ENCODE measurements at regions not wholly inside any gene's neighbourhood (a gene's known extent, or its start where the extent isn't known, plus 50 kb on each side); places are given as distances from the start of the nearest gene placed in this dataset.
"Not testable (repeated sequence)": the region's sequence is repeated elsewhere in the genome, so short reads cannot be mapped to it uniquely, and the experiment has no call there.

GRCh38 chr10:3936422-3937040 is 151.5 kb upstream of the KLF6 start:
- no peak for DNase-seq

GRCh38 chr10:3935933-3936359 is 150.9 kb upstream of the KLF6 start:
- no peak for DNase-seq

GRCh38 chr10:3935141-3935540 is 150.1 kb upstream of the KLF6 start:
- no peak for DNase-seq

- DNase-seq = no peak
These were observed 148.7 kb upstream of the KLF6 start for GRCh38 chr10:3933733-3934132.

- no peak for DNase-seq
These were observed 147.8 kb upstream of the KLF6 start for GRCh38 chr10:3932597-3933375.

- DNase-seq = no peak
These were observed 146.9 kb upstream of the KLF6 start for GRCh38 chr10:3931901-3932300.

GRCh38 chr10:3931224-3931623 is 146.2 kb upstream of the KLF6 start:
- no peak for DNase-seq

- DNase-seq = no peak
These were observed 143.6 kb upstream of the KLF6 start for GRCh38 chr10:3928569-3928968.

- no peak for DNase-seq
These were observed 143.1 kb upstream of the KLF6 start for GRCh38 chr10:3928078-3928477.

- DNase-seq = no peak
These were observed 141.9 kb upstream of the KLF6 start for GRCh38 chr10:3926675-3927525.

GRCh38 chr10:3926258-3926657 is 141.2 kb upstream of the KLF6 start:
- DNase-seq = peak; percentile 26

- DNase-seq = no peak
These were observed 140.2 kb upstream of the KLF6 start for GRCh38 chr10:3925184-3925583.

GRCh38 chr10:3924344-3924743 is 139.3 kb upstream of the KLF6 start:
- DNase-seq = no peak

GRCh38 chr10:3923033-3923432 is 138.0 kb upstream of the KLF6 start:
- DNase-seq = no peak

- no peak for DNase-seq
These were observed 134.8 kb upstream of the KLF6 start for GRCh38 chr10:3919709-3920308.

- DNase-seq = not testable (repeated sequence)
These were observed 132.4 kb upstream of the KLF6 start for GRCh38 chr10:3917392-3917791.

- DNase-seq = no peak
These were observed 129.7 kb upstream of the KLF6 start for GRCh38 chr10:3914733-3915132.

GRCh38 chr10:3911713-3912442 is 126.9 kb upstream of the KLF6 start:
- DNase-seq = no peak

GRCh38 chr10:3911241-3911640 is 126.2 kb upstream of the KLF6 start:
- DNase-seq = no peak

GRCh38 chr10:3909339-3909738 is 124.3 kb upstream of the KLF6 start:
- DNase-seq = no peak

- DNase-seq = no peak
These were observed 123.2 kb upstream of the KLF6 start for GRCh38 chr10:3908183-3908582.

GRCh38 chr10:3907514-3907913 is 122.5 kb upstream of the KLF6 start:
- no peak for DNase-seq
